Smooth muscle cell (in vitro differentiated cells): ENCODE measurements at regions not wholly inside any gene's neighbourhood (a gene's known extent, or its start where the extent isn't known, plus 50 kb on each side); places are given as distances from the start of the nearest gene placed in this dataset.

ENCODE experiments used
- DNase-seq: peaks from one replicate; lab custom pipeline; 2025; ENCODE audit not compliant: unreplicated experiment; lab: John Stamatoyannopoulos, UW
- H2AFZ ChIP-seq: fragments of 200-600 bp; sonication (generic); 2 replicates; pipeline ENCODE4 v1.6.0; 2016; ENCODE audit warnings: antibody characterized with exemption, low read depth, mild to moderate bottlenecking
- H3F3A ChIP-seq: fragments of 200-600 bp; sonication (generic); 2 replicates; pipeline ENCODE4 v1.6.0; 2017; ENCODE audit warnings: antibody characterized with exemption, low read depth
- H3K27ac ChIP-seq: fragments of 200-600 bp; sonication (generic); 2 replicates; pipeline ENCODE4 v1.5.1; 2016; ENCODE audit warnings: low read depth, mild to moderate bottlenecking
- H3K27me3 ChIP-seq: fragments of 200-600 bp; sonication (generic); 2 replicates; pipeline ENCODE4 v1.6.1; 2016; ENCODE audit warnings: low read depth, mild to moderate bottlenecking
- H3K36me3 ChIP-seq: fragments of 200-600 bp; sonication (generic); 2 replicates; pipeline ENCODE4 v1.5.1; 2016; ENCODE audit warnings: low read depth
- H3K4me1 ChIP-seq: fragments of 200-600 bp; sonication (generic); 2 replicates; pipeline ENCODE4 v1.5.1; 2016; ENCODE audit warnings: low read depth
- H3K4me2 ChIP-seq: fragments of 200-600 bp; sonication (generic); 2 replicates; pipeline ENCODE4 v1.6.0; 2016; ENCODE audit warnings: mild to moderate bottlenecking
- H3K4me3 ChIP-seq: fragments of 200-600 bp; sonication (generic); 2 replicates; pipeline ENCODE4 v1.5.1; 2016; ENCODE audit warnings: mild to moderate bottlenecking
- H3K79me2 ChIP-seq: fragments of 200-600 bp; sonication (generic); 2 replicates; pipeline ENCODE4 v1.6.0; 2016; ENCODE audit warnings: low read depth, mild to moderate bottlenecking
- H3K9ac ChIP-seq: fragments of 200-600 bp; sonication (generic); 2 replicates; pipeline ENCODE4 v1.6.0; 2016; ENCODE audit warnings: low read depth
- H3K9me3 ChIP-seq: fragments of 200-600 bp; sonication (generic); replicated peaks from 2 replicates; pipeline ENCODE4 v1.5.1; 2016; ENCODE audit warnings: low read depth
- H4K20me1 ChIP-seq: fragments of 200-600 bp; sonication (generic); 2 replicates; pipeline ENCODE4 v1.6.0; 2016; ENCODE audit warnings: low read depth
- CTCF ChIP-seq: fragments of 200-600 bp; sonication (generic); IDR thresholded peaks from 2 replicates; pipeline ENCODE4 v1.5.1; 2017; ENCODE audit warnings: borderline replicate concordance, mild to moderate bottlenecking, antibody characterized with exemption; ENCODE audit not compliant: insufficient read depth, poor library complexity, severe bottlenecking
- WGBS: methylation state at CpG from one replicate; pipeline ENCODE4 v1.1.7; 2016; ENCODE audit warnings: low lambda C conversion rate; 5-methylcytosine and 5-hydroxymethylcytosine counted together

GRCh38 chr3:46141813-46142212, 66.3 kb downstream of the CCR1 start:
- H3K4me3 ChIP-seq = no peak overlapping the region
- no peaks in the 10 kb centered on the region for H3K27me3 ChIP-seq
- H3K36me3 ChIP-seq = no peaks in the 10 kb centered on the region
- no peaks in the 10 kb centered on the region for H3F3A ChIP-seq
- H3K4me1 ChIP-seq = no peaks in the 10 kb centered on the region
- no peaks in the 10 kb centered on the region for H3K79me2 ChIP-seq
- no peak for DNase-seq
- TF ChIP-seq CTCF = no peak
- H2AFZ ChIP-seq = no peak overlapping the region
- H4K20me1 ChIP-seq = no peaks in the 10 kb centered on the region
- no peaks in the 10 kb centered on the region for H3K9me3 ChIP-seq
- H3K4me2 ChIP-seq = no peak overlapping the region
- no peak overlapping the region for H3K27ac ChIP-seq
- 84% methylated on average over 9 of the region's 9 CpGs for WGBS
- no peak overlapping the region for H3K9ac ChIP-seq

GRCh38 chr3:46138581-46138980, 69.5 kb downstream of the CCR1 start:
- Histone ChIP-seq H3K9ac (no peak overlapping the region), H3K27me3 (no peaks in the 10 kb centered on the region), H3F3A (no peaks in the 10 kb centered on the region), H3K36me3 (no peaks in the 10 kb centered on the region), H2AFZ (no peak overlapping the region), H3K79me2 (no peaks in the 10 kb centered on the region), H4K20me1 (no peaks in the 10 kb centered on the region), H3K4me3 (no peak overlapping the region), H3K4me1 (no peaks in the 10 kb centered on the region), H3K27ac (no peak overlapping the region), H3K4me2 (no peak overlapping the region), H3K9me3 (no peaks in the 10 kb centered on the region)
- 41% methylated on average over 3 of the region's 3 CpGs for WGBS
- no peak for TF ChIP-seq CTCF
- no peak for DNase-seq

GRCh38 chr3:46135475-46135874, 72.6 kb downstream of the CCR1 start:
- Histone ChIP-seq H3K27me3 (no peaks in the 10 kb centered on the region), H3K4me2 (no peak overlapping the region), H4K20me1 (no peaks in the 10 kb centered on the region), H3K27ac (no peak overlapping the region), H3K36me3 (no peaks in the 10 kb centered on the region), H3K4me1 (no peaks in the 10 kb centered on the region), H2AFZ (no peak overlapping the region), H3F3A (no peaks in the 10 kb centered on the region), H3K4me3 (no peak overlapping the region), H3K79me2 (no peaks in the 10 kb centered on the region), H3K9ac (no peak overlapping the region), H3K9me3 (no peaks in the 10 kb centered on the region)
- 83% methylated on average over 3 of the region's 3 CpGs for WGBS
- TF ChIP-seq CTCF = no peak
- no peak for DNase-seq

- no peak for DNase-seq
- no peak overlapping the region for H3K4me2 ChIP-seq
- no peak overlapping the region for H3K9ac ChIP-seq
- 92% methylated on average over 3 of the region's 3 CpGs for WGBS
- no peaks in the 10 kb centered on the region for H3K36me3 ChIP-seq
- H3K4me1 ChIP-seq = no peaks in the 10 kb centered on the region
- no peaks in the 10 kb centered on the region for H3F3A ChIP-seq
- no peak for TF ChIP-seq CTCF
- H3K4me3 ChIP-seq = no peak overlapping the region
- H3K9me3 ChIP-seq = no peaks in the 10 kb centered on the region
- no peaks in the 10 kb centered on the region for H3K79me2 ChIP-seq
- no peak overlapping the region for H3K27ac ChIP-seq
- no peaks in the 10 kb centered on the region for H3K27me3 ChIP-seq
- no peaks in the 10 kb centered on the region for H4K20me1 ChIP-seq
- no peak overlapping the region for H2AFZ ChIP-seq
These were observed 74.8 kb downstream of the CCR1 start for GRCh38 chr3:46133285-46133684.
